HG03039 (cell line): ENCODE measurements at regions not wholly inside any gene's neighbourhood (a gene's known extent, or its start where the extent isn't known, plus 50 kb on each side); places are given as distances from the start of the nearest gene placed in this dataset.

Source experiments
- ATAC-seq: cut with Tn5 transposase; IDR thresholded peaks from one replicate; pipeline ENCODE4 v1.9.1; 2021; ENCODE audit warnings: mild to moderate bottlenecking, moderate library complexity; ENCODE audit not compliant: unreplicated experiment

- ATAC-seq = no peak
Measured at GRCh38 chr6:168885751-168886742, 367.6 kb downstream of the THBS2 start.

DNA sequence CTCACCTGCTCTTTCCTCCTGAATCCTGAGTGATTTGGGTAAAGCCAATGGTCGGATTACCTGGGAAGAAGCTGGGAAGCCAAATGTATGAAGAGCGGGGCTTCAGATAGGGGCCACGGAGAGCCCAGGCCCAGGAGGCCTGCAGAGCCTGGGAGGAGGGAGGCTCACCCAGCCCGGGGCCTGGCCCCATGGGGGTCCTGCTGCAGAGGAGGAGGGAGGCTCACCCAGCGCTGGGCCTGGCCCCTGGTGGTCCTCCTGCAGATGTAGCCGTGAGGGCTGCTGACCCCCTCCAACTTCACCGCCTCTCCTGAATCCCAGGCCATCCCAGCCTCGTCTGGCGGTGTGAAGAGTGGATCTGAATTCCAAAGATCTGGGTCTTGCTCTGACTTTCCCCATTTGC lies 368.4 kb downstream of the THBS2 start:
- no peak for ATAC-seq

- ATAC-seq = no peak
Measured at GRCh38 chr6:168884646-168885086, 369.0 kb downstream of the THBS2 start.

GRCh38 chr6:168884050-168884645 lies 369.5 kb downstream of the THBS2 start:
- no peak for ATAC-seq

DNA sequence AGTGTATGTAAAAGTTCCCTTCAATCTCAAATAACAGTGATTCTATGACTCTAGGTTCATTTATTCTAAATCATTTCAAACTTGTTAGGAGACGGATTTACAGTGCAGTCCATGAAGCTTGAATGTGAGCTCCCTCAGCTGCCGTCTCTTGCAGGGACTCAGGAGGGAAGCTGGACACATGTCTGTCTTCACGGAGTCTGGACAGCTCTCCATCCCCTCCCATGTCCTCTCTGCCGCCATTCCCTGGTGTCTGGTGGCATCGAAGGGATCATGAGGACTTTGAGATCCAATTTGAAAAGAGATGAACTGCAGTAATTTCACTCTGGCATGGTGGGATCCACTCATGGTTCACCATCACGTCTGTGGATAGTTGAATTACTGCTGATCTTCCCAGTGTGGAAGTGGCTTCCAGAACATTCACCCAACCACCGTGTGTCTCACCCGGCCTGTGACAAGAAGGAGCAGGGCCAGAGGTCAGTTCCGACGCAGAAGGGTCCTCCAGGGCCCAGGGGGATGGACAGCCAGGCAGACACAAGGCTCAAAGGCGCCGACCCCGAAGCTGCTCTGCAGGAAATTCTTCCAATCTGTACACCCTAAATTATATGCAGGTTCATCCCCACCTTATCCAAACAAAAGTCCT lies 370.1 kb downstream of the THBS2 start:
- ATAC-seq = no peak

GRCh38 chr6:168880271-168880670 lies 373.4 kb downstream of the THBS2 start:
- no peak for ATAC-seq

GRCh38 chr6:168877821-168878282 lies 375.8 kb downstream of the THBS2 start:
- no peak for ATAC-seq

DNA sequence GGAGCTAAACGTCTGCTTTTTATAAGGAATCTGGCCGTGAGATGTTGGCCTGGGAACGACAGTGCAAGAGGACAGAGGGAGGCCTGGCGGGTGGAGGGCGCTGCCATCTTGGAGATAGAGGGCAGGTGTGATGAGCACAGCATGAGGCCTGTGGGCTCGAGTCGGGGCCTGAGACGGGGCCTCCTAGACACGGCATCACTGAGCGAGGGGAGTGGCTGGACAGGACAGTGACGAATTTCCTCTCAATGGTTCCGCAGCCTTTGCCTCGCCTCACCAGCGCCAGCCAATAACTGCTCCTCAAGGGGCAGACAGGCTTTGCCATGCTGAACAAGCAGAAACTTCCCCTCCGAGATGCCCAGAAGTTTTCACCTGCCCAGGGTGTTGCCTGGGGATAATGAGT lies 376.7 kb downstream of the THBS2 start:
- no peak for ATAC-seq

- ATAC-seq = no peak
Measured at GRCh38 chr6:168875811-168876576, 377.7 kb downstream of the THBS2 start.

DNA sequence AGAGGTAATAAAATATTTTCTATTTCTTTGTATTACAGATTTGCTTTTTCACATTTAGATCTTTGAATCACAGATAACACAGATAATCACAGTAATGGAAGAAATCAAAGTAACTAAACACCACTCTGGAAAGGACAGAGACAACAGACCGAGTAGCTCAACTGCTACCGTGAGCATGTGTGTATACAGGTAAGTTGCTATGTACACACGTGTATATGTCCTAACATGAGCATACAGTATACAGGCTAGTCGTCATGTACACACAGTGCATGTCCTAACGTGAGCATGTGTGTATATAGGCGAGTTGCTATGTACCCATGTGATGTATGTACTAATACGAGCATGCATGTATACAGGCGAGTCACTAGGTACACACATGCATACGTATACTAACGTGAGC lies 379.0 kb downstream of the THBS2 start:
- ATAC-seq = no peak

- no peak for ATAC-seq
Measured at GRCh38 chr6:168873278-168874190, 380.1 kb downstream of the THBS2 start.

DNA sequence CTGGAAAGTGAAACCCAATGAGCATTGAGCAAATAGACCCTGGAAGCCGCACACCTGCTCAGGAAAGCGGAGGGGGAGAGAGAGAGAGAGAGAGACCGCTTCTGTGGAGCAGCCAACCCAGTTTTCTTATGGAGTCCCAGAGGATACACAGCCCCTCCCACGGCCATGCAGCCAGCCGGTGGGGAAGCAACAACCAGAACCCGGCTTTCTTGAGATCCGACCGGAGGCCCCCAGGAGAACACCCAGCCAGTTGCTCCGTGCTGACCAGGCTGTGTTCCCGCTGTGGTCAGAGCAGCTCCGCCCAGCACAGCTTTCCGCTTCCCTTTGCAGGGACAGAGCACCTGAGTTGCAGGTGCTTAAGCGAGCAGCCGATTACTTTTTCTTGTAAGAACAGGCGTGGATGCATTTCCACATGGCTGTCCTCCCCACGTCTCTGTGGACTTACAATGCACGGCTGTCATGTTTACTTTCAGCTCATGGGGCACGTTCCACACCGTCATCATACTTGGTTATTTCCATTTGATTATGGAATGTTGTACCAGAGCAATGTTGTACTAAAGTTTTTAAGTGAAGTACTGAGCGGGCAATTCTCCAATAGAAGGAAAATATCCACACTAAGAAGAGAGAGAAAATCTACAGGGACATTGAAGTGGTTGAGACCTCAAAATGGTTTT lies 381.9 kb downstream of the THBS2 start:
- no peak for ATAC-seq

DNA sequence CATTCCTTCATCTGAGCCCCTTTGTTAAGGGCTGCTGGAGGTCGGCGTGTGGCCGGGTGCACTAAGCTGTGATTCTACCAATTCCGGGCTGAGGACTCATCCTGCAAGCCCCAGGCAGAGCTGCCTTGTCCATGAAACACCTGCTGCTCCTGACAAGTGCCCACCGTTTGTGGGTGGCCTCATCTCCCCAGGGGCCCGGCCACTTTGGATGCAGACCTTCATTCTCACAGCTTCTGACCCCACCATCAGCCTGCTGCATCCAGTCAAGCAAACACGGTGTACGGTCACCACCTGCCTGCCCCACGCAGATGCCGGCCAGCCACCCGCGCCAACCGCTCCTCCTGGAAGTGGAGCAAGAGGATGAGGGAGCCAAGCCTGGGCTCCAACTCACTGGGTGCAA lies 382.7 kb downstream of the THBS2 start:
- ATAC-seq = no peak

GRCh38 chr6:168867247-168868102 lies 386.2 kb downstream of the THBS2 start:
- no peak for ATAC-seq

GRCh38 chr6:168866534-168866933 lies 387.1 kb downstream of the THBS2 start:
- no peak for ATAC-seq

GRCh38 chr6:168865522-168865921 lies 388.1 kb downstream of the THBS2 start:
- no peak for ATAC-seq

GRCh38 chr6:168864541-168865460 lies 388.8 kb downstream of the THBS2 start:
- no peak for ATAC-seq
